Esophagus squamous epithelium (tissue), 4 donors: ENCODE measurements at regions not wholly inside any gene's neighbourhood (a gene's known extent, or its start where the extent isn't known, plus 50 kb on each side); places are given as distances from the start of the nearest gene placed in this dataset.

Experiments used
- POLR2A ChIP-seq, 4 donors: fragments of 450-650 bp; IDR thresholded peaks; one replicate each; pipeline ENCODE4 v1.6.1; 2017; ENCODE audit warnings: antibody characterized with exemption in 4 of 4, mild to moderate bottlenecking in 4 of 4, moderate library complexity in 3 of 4
- TF ChIP-seq, protein P1 (sequence below), 6 experiments: fragments of 450-650 bp in 4 of 6; fragments of 200-600 bp in 2 of 6; sonication (generic) in 2 of 6; IDR thresholded peaks; one replicate each; pipeline ENCODE4 v1.5.1; 2016 to 2019; ENCODE audit warnings: antibody characterized with exemption in 6 of 6, mild to moderate bottlenecking in 4 of 6, moderate library complexity in 4 of 6

DNA sequence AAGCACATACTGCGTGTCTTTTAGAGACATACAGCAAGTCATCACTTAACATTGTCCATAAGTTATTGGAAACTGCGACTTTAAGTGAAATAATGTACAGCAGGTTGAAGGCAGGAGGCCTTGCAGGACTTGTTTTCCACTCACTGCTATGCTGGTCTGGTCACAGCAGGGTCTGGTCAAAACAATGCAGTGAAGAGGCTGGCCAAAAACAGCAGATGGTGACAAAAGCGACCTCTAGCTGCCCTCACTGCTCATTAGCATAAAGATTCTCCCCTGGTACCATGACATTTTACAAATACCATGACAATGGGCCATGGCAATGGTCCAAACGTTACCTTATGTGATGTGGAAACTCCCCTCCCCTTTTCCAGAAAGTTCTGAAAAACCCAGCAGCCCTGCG lies 1283.6 kb downstream of the FSTL5 start:
- TF ChIP-seq, protein P1, sequence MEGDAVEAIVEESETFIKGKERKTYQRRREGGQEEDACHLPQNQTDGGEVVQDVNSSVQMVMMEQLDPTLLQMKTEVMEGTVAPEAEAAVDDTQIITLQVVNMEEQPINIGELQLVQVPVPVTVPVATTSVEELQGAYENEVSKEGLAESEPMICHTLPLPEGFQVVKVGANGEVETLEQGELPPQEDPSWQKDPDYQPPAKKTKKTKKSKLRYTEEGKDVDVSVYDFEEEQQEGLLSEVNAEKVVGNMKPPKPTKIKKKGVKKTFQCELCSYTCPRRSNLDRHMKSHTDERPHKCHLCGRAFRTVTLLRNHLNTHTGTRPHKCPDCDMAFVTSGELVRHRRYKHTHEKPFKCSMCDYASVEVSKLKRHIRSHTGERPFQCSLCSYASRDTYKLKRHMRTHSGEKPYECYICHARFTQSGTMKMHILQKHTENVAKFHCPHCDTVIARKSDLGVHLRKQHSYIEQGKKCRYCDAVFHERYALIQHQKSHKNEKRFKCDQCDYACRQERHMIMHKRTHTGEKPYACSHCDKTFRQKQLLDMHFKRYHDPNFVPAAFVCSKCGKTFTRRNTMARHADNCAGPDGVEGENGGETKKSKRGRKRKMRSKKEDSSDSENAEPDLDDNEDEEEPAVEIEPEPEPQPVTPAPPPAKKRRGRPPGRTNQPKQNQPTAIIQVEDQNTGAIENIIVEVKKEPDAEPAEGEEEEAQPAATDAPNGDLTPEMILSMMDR (IDR thresholded peaks at IDR 0.05): no peak
- TF ChIP-seq POLR2A (IDR thresholded peaks at IDR 0.05): no peak
